Astrocyte (in vitro differentiated cells and primary cell): ENCODE measurements at regions not wholly inside any gene's neighbourhood (a gene's known extent, or its start where the extent isn't known, plus 50 kb on each side); places are given as distances from the start of the nearest gene placed in this dataset.
A peak's percentile ranks its signal among the peaks of the same experiment; 100 is the strongest.

Experiments
- DNase-seq: peaks from one replicate; pipeline ENCODE4 v3.0.0-alpha.2; 2010; ENCODE audit warnings: low read depth
- FAIRE-seq: peaks from 2 replicates; lab custom pipeline; 2011; peaks lifted over from hg19 to GRCh38; lab: Jason Lieb, UNC
- H2AFZ ChIP-seq: 2 replicates; pipeline ENCODE4 v1.6.0; 2012; ENCODE audit warnings: low read depth, low read length, inconsistent platforms
- H3K27ac ChIP-seq: 2 replicates; pipeline ENCODE4 v1.5.1; 2011; ENCODE audit warnings: low read depth, low read length, inconsistent platforms
- H3K27me3 ChIP-seq: 2 replicates; pipeline ENCODE4 v1.6.0; 2011; ENCODE audit warnings: low read length, inconsistent platforms; ENCODE audit not compliant: insufficient read depth
- H3K36me3 ChIP-seq: 2 replicates; pipeline ENCODE4 v1.5.1; 2011; ENCODE audit warnings: low read length, inconsistent platforms; ENCODE audit not compliant: insufficient read depth
- H3K4me1 ChIP-seq: 2 replicates; pipeline ENCODE4 v1.5.1; 2011; ENCODE audit warnings: low read length, inconsistent platforms; ENCODE audit not compliant: insufficient read depth
- H3K4me2 ChIP-seq: 2 replicates; pipeline ENCODE4 v1.6.0; 2012; ENCODE audit warnings: low read length, inconsistent platforms
- H3K4me3 ChIP-seq: 2 replicates; pipeline ENCODE4 v1.5.1; 2011; ENCODE audit warnings: low read depth, mild to moderate bottlenecking, low read length, inconsistent platforms; ENCODE audit not compliant: insufficient read depth
- H3K79me2 ChIP-seq: 2 replicates; pipeline ENCODE4 v1.6.0; 2012; ENCODE audit warnings: mild to moderate bottlenecking, low read length, inconsistent platforms; ENCODE audit not compliant: insufficient read depth
- H3K9ac ChIP-seq: 2 replicates; pipeline ENCODE4 v1.6.0; 2012; ENCODE audit warnings: mild to moderate bottlenecking, low read length, inconsistent platforms
- H3K9me3 ChIP-seq: 2 replicates; pipeline ENCODE4 v1.5.1; 2012; ENCODE audit warnings: low read depth, mild to moderate bottlenecking, low read length, inconsistent platforms; ENCODE audit not compliant: insufficient read depth
- H4K20me1 ChIP-seq: 2 replicates; pipeline ENCODE4 v1.6.0; 2012; ENCODE audit warnings: low read length, inconsistent platforms; ENCODE audit not compliant: insufficient read depth
- H3K27ac Mint-ChIP-seq: one replicate; pipeline ENCODE4 v1.8.0; 2021; ENCODE audit warnings: mild to moderate bottlenecking, mixed read lengths; ENCODE audit not compliant: unreplicated experiment
- H3K27me3 Mint-ChIP-seq: one replicate; pipeline ENCODE4 v1.8.0; 2021; ENCODE audit warnings: low read depth, mixed read lengths; ENCODE audit not compliant: unreplicated experiment
- H3K36me3 Mint-ChIP-seq: one replicate; pipeline ENCODE4 v1.8.0; 2021; ENCODE audit warnings: low read depth, mixed read lengths; ENCODE audit not compliant: unreplicated experiment
- H3K4me1 Mint-ChIP-seq: one replicate; pipeline ENCODE4 v1.8.0; 2021; ENCODE audit warnings: low read depth, mixed read lengths; ENCODE audit not compliant: unreplicated experiment
- H3K4me3 Mint-ChIP-seq: one replicate; pipeline ENCODE4 v1.8.0; 2021; ENCODE audit warnings: mild to moderate bottlenecking, moderate library complexity, mixed read lengths; ENCODE audit not compliant: unreplicated experiment
- H3K9me3 Mint-ChIP-seq: one replicate; pipeline ENCODE4 v1.8.0; 2021; ENCODE audit warnings: mild to moderate bottlenecking, mixed read lengths; ENCODE audit not compliant: unreplicated experiment
- EZH2 ChIP-seq: IDR thresholded peaks from 2 replicates; pipeline ENCODE4 v1.6.1; 2012; ENCODE audit warnings: mild to moderate bottlenecking, low read length, inconsistent platforms; ENCODE audit not compliant: insufficient read depth
- TF ChIP-seq, protein P1 (sequence below): IDR thresholded peaks from 2 replicates; pipeline ENCODE4 v1.5.1; 2011; ENCODE audit warnings: low read depth, mild to moderate bottlenecking, inconsistent platforms, low read length, moderate library complexity; ENCODE audit not compliant: insufficient read depth

DNA sequence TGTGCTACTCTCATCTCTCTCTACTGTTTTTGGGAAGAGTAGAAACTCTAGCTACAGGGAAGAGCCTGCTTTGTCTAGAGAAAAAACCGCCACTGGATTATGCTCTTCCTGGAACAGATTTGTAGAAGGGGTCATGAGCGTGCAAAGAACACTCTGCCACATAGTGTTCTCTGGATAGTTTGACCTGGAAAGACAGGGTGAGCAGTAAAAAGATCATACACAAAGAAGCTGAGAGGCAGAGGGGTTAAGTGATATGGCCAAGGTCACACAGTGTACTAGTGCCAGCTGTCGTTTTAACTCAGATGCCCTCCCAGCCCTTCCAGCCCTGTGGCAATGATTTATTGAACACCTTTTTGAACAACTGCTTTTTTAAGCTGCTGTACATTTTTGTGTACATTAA is 182.2 kb downstream of the NNT start:
- no peaks in the 10 kb centered on the region for H3K9me3 ChIP-seq
- peaks cover 1% of the 10 kb centered on the region for H3K36me3 Mint-ChIP-seq
- H3K27ac Mint-ChIP-seq, result no peak overlapping the region
- no peaks in the 10 kb centered on the region for H3K36me3 ChIP-seq
- H3K4me1 Mint-ChIP-seq, result no peaks in the 10 kb centered on the region
- no peak for TF ChIP-seq EZH2
- TF ChIP-seq, protein P1, sequence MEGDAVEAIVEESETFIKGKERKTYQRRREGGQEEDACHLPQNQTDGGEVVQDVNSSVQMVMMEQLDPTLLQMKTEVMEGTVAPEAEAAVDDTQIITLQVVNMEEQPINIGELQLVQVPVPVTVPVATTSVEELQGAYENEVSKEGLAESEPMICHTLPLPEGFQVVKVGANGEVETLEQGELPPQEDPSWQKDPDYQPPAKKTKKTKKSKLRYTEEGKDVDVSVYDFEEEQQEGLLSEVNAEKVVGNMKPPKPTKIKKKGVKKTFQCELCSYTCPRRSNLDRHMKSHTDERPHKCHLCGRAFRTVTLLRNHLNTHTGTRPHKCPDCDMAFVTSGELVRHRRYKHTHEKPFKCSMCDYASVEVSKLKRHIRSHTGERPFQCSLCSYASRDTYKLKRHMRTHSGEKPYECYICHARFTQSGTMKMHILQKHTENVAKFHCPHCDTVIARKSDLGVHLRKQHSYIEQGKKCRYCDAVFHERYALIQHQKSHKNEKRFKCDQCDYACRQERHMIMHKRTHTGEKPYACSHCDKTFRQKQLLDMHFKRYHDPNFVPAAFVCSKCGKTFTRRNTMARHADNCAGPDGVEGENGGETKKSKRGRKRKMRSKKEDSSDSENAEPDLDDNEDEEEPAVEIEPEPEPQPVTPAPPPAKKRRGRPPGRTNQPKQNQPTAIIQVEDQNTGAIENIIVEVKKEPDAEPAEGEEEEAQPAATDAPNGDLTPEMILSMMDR, result no peak
- H3K4me2 ChIP-seq, result no peak overlapping the region
- H2AFZ ChIP-seq, result no peak overlapping the region
- H3K27me3 ChIP-seq, result no peaks in the 10 kb centered on the region
- H3K4me3 Mint-ChIP-seq, result no peak overlapping the region
- H4K20me1 ChIP-seq, result no peaks in the 10 kb centered on the region
- FAIRE-seq (no peak), DNase-seq (no peak)
- H3K27ac ChIP-seq, result no peak overlapping the region
- H3K9ac ChIP-seq, result no peak overlapping the region
- H3K9me3 Mint-ChIP-seq, result peaks cover 6% of the 10 kb centered on the region
- no peaks in the 10 kb centered on the region for H3K79me2 ChIP-seq
- H3K4me1 ChIP-seq, result no peaks in the 10 kb centered on the region
- no peak overlapping the region for H3K4me3 ChIP-seq
- H3K27me3 Mint-ChIP-seq, result peaks cover 3% of the 10 kb centered on the region

GRCh38 chr5:43780586-43780985 is 177.6 kb downstream of the NNT start:
- no peak for FAIRE-seq
- peak; percentile 7 for DNase-seq
- no peaks in the 10 kb centered on the region for H3K27me3 Mint-ChIP-seq

DNA sequence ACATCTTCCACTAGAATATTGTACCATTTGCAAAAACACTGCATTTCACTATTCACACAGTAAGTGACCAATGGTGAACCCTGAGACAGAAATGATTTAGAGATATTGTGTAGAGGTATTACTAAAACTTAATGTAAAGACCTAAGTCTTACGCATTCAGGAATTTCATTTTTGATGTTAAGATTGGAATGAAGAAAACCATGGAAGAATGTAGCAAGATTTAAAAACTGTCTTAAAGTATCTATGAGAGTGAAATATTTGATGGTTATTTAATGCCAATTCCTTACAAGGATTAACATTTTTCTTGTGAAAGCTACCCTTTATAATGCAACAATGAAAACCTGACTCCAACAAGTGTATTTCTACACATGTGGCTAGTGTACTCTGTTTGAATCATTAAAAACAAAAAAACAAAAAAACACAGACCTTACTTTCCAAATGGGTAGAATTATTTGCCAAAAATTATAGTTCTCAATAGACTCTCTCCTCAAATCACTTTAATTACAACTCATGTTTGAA is 172.0 kb downstream of the NNT start:
- Histone ChIP-seq H3K27ac (no peak overlapping the region), H3K4me2 (no peak overlapping the region), H3K4me3 (no peak overlapping the region), H3K79me2 (no peaks in the 10 kb centered on the region), H4K20me1 (no peaks in the 10 kb centered on the region), H3K36me3 (no peaks in the 10 kb centered on the region), H3K9ac (no peak overlapping the region), H3K27me3 (no peaks in the 10 kb centered on the region), H3K9me3 (no peaks in the 10 kb centered on the region), H2AFZ (no peak overlapping the region), H3K4me1 (peaks cover 6% of the 10 kb centered on the region)
- Mint-ChIP-seq H3K4me1 (peaks cover 25% of the 10 kb centered on the region), H3K4me3 (no peak overlapping the region), H3K27ac (peak overlapping the region; percentile 51), H3K27me3 (no peaks in the 10 kb centered on the region), H3K9me3 (peaks cover 4% of the 10 kb centered on the region), H3K36me3 (no peaks in the 10 kb centered on the region)
- DNase-seq (no peak), FAIRE-seq (no peak)
- TF ChIP-seq EZH2, result no peak
- TF ChIP-seq, protein P1, result no peak

More at GRCh38 chr5:43780586-43780985, 177.6 kb downstream of the NNT start:
- no peaks in the 10 kb centered on the region for H3K36me3 Mint-ChIP-seq
- Histone ChIP-seq H3K27me3 (no peaks in the 10 kb centered on the region), H3K79me2 (no peaks in the 10 kb centered on the region), H2AFZ (no peak overlapping the region), H3K27ac (no peak overlapping the region), H3K4me2 (no peak overlapping the region), H3K4me3 (no peak overlapping the region), H3K9me3 (no peaks in the 10 kb centered on the region), H3K36me3 (no peaks in the 10 kb centered on the region), H4K20me1 (no peaks in the 10 kb centered on the region), H3K9ac (no peak overlapping the region), H3K4me1 (no peaks in the 10 kb centered on the region)
- no peak overlapping the region for H3K27ac Mint-ChIP-seq
- no peaks in the 10 kb centered on the region for H3K4me1 Mint-ChIP-seq
- no peak for TF ChIP-seq EZH2
- TF ChIP-seq, protein P1, result no peak
- H3K9me3 Mint-ChIP-seq, result peaks cover 4% of the 10 kb centered on the region
- H3K4me3 Mint-ChIP-seq, result no peak overlapping the region
